GM19023 (cell line): ENCODE measurements at regions not wholly inside any gene's neighbourhood (a gene's known extent, or its start where the extent isn't known, plus 50 kb on each side); places are given as distances from the start of the nearest gene placed in this dataset.
"Not testable (repeated sequence)": the region's sequence is repeated elsewhere in the genome, so short reads cannot be mapped to it uniquely, and the experiment has no call there.

Experiments used
- ATAC-seq: cut with Tn5 transposase; IDR thresholded peaks from one replicate; pipeline ENCODE4 v1.9.1; 2021; ENCODE audit warnings: mild to moderate bottlenecking, moderate library complexity; ENCODE audit not compliant: unreplicated experiment

GRCh38 chr1:222470252-222470805 is 77.6 kb downstream of the HHIPL2 start:
- not testable (repeated sequence) for ATAC-seq

- ATAC-seq, result no peak
Measured at GRCh38 chr1:222466150-222466865, 81.6 kb downstream of the HHIPL2 start.

GRCh38 chr1:222465211-222466041 is 82.5 kb downstream of the HHIPL2 start:
- ATAC-seq, result peak; percentile 90

- ATAC-seq, result peak; percentile 6
Measured at GRCh38 chr1:222464841-222465210, 83.1 kb downstream of the HHIPL2 start.

- no peak for ATAC-seq
Measured at GRCh38 chr1:222463059-222463730, 84.7 kb downstream of the HHIPL2 start.

GRCh38 chr1:222462601-222463000 is 85.3 kb downstream of the HHIPL2 start:
- ATAC-seq, result no peak

GRCh38 chr1:222461941-222462340 is 86.0 kb downstream of the HHIPL2 start:
- no peak for ATAC-seq

GRCh38 chr1:222459652-222460051 is 88.3 kb downstream of the HHIPL2 start:
- ATAC-seq, result no peak

- no peak for ATAC-seq
Measured at GRCh38 chr1:222457513-222457912, 90.4 kb downstream of the HHIPL2 start.

GRCh38 chr1:222457084-222457483 is 90.8 kb downstream of the HHIPL2 start:
- ATAC-seq, result no peak

- ATAC-seq, result peak; percentile 97
Measured at GRCh38 chr1:222455188-222455879, 92.6 kb downstream of the HHIPL2 start.

GRCh38 chr1:222454782-222455181 is 93.1 kb downstream of the HHIPL2 start:
- peak; percentile 7 for ATAC-seq

- no peak for ATAC-seq
Measured at GRCh38 chr1:222454186-222454585, 93.7 kb downstream of the HHIPL2 start.

GRCh38 chr1:222452031-222452430 is 95.9 kb downstream of the HHIPL2 start:
- ATAC-seq, result no peak

- ATAC-seq, result no peak
Measured at GRCh38 chr1:222443566-222443965, 104.3 kb downstream of the HHIPL2 start.

- no peak for ATAC-seq
Measured at GRCh38 chr1:222441066-222441465, 106.8 kb downstream of the HHIPL2 start.

- no peak for ATAC-seq
Measured at GRCh38 chr1:222424826-222425225, 123.1 kb downstream of the HHIPL2 start.

- ATAC-seq, result no peak
Measured at GRCh38 chr1:222421380-222421779, 126.5 kb downstream of the HHIPL2 start.

GRCh38 chr1:222420633-222421032 is 127.3 kb downstream of the HHIPL2 start:
- ATAC-seq, result no peak

GRCh38 chr1:222418654-222419053 is 129.2 kb downstream of the HHIPL2 start:
- no peak for ATAC-seq

- ATAC-seq, result no peak
Measured at GRCh38 chr1:222417264-222417663, 130.6 kb downstream of the HHIPL2 start.
